NCI-H146 (cell line): ENCODE measurements at regions not wholly inside any gene's neighbourhood (a gene's known extent, or its start where the extent isn't known, plus 50 kb on each side); places are given as distances from the start of the nearest gene placed in this dataset.

ENCODE experiments used
- DNase-seq: peaks from one replicate; lab custom pipeline; 2025; lab: John Stamatoyannopoulos, UW

DNA sequence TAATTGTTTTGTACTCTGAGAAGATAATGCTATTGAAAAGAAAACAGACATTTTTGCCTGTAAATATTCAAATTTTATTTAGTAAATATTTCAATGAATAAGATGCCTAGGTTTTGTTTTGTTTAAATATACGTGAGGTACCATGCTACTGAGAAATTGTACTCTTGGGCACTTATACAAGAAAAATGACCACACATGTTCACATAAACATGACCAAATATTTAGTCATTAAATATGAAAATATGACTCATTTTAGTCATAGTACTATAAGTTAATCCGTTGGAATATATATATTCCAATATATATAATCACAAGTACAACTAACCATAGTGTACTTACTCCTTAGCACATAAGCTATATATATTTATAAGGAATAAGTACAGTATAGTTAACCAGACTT, 56.7 kb upstream of the ZNF804A start:
- no peak for DNase-seq

DNA sequence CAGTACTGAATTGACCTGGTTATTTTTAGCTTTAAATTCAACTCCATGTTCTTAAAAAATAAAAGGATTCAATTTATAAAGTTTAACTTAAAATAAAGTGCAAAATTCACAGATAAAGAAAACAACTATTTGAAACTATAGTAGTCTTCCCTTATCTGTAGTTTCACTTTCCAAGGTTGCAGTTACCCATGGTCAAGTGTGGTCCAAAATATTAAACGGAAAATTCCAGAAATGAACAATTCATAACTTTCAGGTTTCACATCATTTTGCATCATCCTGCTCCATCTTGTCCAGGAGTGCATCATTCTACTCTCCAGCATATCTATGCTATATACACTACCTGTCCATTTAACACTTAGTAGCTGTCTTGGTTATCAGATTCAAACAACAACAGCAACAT, 54.5 kb upstream of the ZNF804A start:
- DNase-seq: no peak
